Activated CD4-positive, alpha-beta memory T cell treated with anti-CD3 and anti-CD28 coated beads, Interleukin-2, amount 10 ng/mL, durations not matched to agents 7 days and 5 days (primary cell): ENCODE measurements at regions not wholly inside any gene's neighbourhood (a gene's known extent, or its start where the extent isn't known, plus 50 kb on each side); places are given as distances from the start of the nearest gene placed in this dataset.

Experiments
- CTCF ChIA-PET: fragments of 350-600 bp; sonication (Branson Sonifier 250); formaldehyde crosslinking; loops from one replicate; lab custom pipeline; 2021; ENCODE audit warnings: antibody characterized with exemption, inconsistent platforms; lab: Charles Lee
- POLR2A ChIA-PET: fragments of 350-600 bp; sonication (Branson Sonifier 250); formaldehyde crosslinking; loops from one replicate; lab custom pipeline; 2021; ENCODE audit warnings: antibody characterized with exemption; lab: Charles Lee
- DNase-seq: peaks from one replicate; pipeline ENCODE4 v3.0.0-alpha.2; 2020
- H3K27ac Mint-ChIP-seq: one replicate; pipeline ENCODE4 v1.8.0; 2021; ENCODE audit warnings: mild to moderate bottlenecking, mixed read lengths
- H3K27me3 Mint-ChIP-seq: one replicate; pipeline ENCODE4 v1.8.0; 2021; ENCODE audit warnings: mixed read lengths
- H3K36me3 Mint-ChIP-seq: one replicate; pipeline ENCODE4 v1.8.0; 2021; ENCODE audit warnings: low read depth, mixed read lengths
- H3K4me1 Mint-ChIP-seq: one replicate; pipeline ENCODE4 v1.8.0; 2021; ENCODE audit warnings: mixed read lengths
- H3K4me3 Mint-ChIP-seq: one replicate; pipeline ENCODE4 v1.8.0; 2021; ENCODE audit warnings: mild to moderate bottlenecking, mixed read lengths
- H3K9me3 Mint-ChIP-seq: one replicate; pipeline ENCODE4 v1.8.0; 2021; ENCODE audit warnings: mixed read lengths

- no peaks in the 10 kb centered on the region for H3K4me1 Mint-ChIP-seq
- ChIA-PET CTCF (no interaction called here), POLR2A (no interaction called here)
- no peaks in the 10 kb centered on the region for H3K36me3 Mint-ChIP-seq
- H3K27ac Mint-ChIP-seq: no peak overlapping the region
- H3K9me3 Mint-ChIP-seq: no peaks in the 10 kb centered on the region
- H3K4me3 Mint-ChIP-seq: no peak overlapping the region
- H3K27me3 Mint-ChIP-seq: no peaks in the 10 kb centered on the region
- no peak for DNase-seq
Observed at GRCh38 chr2:71852141-71852711, 295.4 kb downstream of the CYP26B1 start.

- ChIA-PET CTCF (no interaction called here), POLR2A (no interaction called here)
- no peaks in the 10 kb centered on the region for H3K4me1 Mint-ChIP-seq
- H3K27ac Mint-ChIP-seq: no peak overlapping the region
- no peaks in the 10 kb centered on the region for H3K27me3 Mint-ChIP-seq
- no peak for DNase-seq
- no peak overlapping the region for H3K4me3 Mint-ChIP-seq
- H3K9me3 Mint-ChIP-seq: no peaks in the 10 kb centered on the region
- no peaks in the 10 kb centered on the region for H3K36me3 Mint-ChIP-seq
Observed at GRCh38 chr2:71851094-71851750, 296.4 kb downstream of the CYP26B1 start.

- CTCF ChIA-PET: no interaction called here
Observed at GRCh38 chr2:71850306-71850801, 297.3 kb downstream of the CYP26B1 start.

GRCh38 chr2:71849607-71850305 is 297.9 kb downstream of the CYP26B1 start:
- no peaks in the 10 kb centered on the region for H3K9me3 Mint-ChIP-seq
- no peak overlapping the region for H3K4me3 Mint-ChIP-seq
- H3K27ac Mint-ChIP-seq: no peak overlapping the region
- ChIA-PET POLR2A (no interaction called here), CTCF (no interaction called here)
- H3K4me1 Mint-ChIP-seq: no peaks in the 10 kb centered on the region
- DNase-seq: no peak
- H3K27me3 Mint-ChIP-seq: no peaks in the 10 kb centered on the region
- no peaks in the 10 kb centered on the region for H3K36me3 Mint-ChIP-seq

More at GRCh38 chr2:71850306-71850801, 297.3 kb downstream of the CYP26B1 start:
- DNase-seq: no peak
- POLR2A ChIA-PET: no interaction called here
- Mint-ChIP-seq H3K4me3 (no peak overlapping the region), H3K27me3 (no peaks in the 10 kb centered on the region), H3K27ac (no peak overlapping the region), H3K4me1 (no peaks in the 10 kb centered on the region), H3K9me3 (no peaks in the 10 kb centered on the region), H3K36me3 (no peaks in the 10 kb centered on the region)

- Mint-ChIP-seq H3K4me1 (no peaks in the 10 kb centered on the region), H3K36me3 (no peaks in the 10 kb centered on the region), H3K27ac (no peak overlapping the region), H3K4me3 (no peak overlapping the region), H3K9me3 (no peaks in the 10 kb centered on the region), H3K27me3 (no peaks in the 10 kb centered on the region)
- CTCF ChIA-PET: no interaction called here
- no peak for DNase-seq
- POLR2A ChIA-PET: no interaction called here
Observed at GRCh38 chr2:71849111-71849510, 298.6 kb downstream of the CYP26B1 start.

- ChIA-PET POLR2A (no interaction called here), CTCF (no interaction called here)
- Mint-ChIP-seq H3K9me3 (no peaks in the 10 kb centered on the region), H3K27ac (no peak overlapping the region), H3K36me3 (no peaks in the 10 kb centered on the region), H3K27me3 (no peaks in the 10 kb centered on the region), H3K4me1 (no peaks in the 10 kb centered on the region), H3K4me3 (no peak overlapping the region)
- DNase-seq: no peak
Observed at GRCh38 chr2:71846669-71847291, 300.9 kb downstream of the CYP26B1 start.

- H3K27ac Mint-ChIP-seq: no peak overlapping the region
- POLR2A ChIA-PET: no interaction called here
- H3K9me3 Mint-ChIP-seq: no peaks in the 10 kb centered on the region
- no peak for DNase-seq
- H3K4me1 Mint-ChIP-seq: no peaks in the 10 kb centered on the region
- H3K4me3 Mint-ChIP-seq: no peak overlapping the region
- no peaks in the 10 kb centered on the region for H3K36me3 Mint-ChIP-seq
- H3K27me3 Mint-ChIP-seq: no peaks in the 10 kb centered on the region
- CTCF ChIA-PET: no interaction called here
Observed at GRCh38 chr2:71846072-71846471, 301.6 kb downstream of the CYP26B1 start.

- CTCF ChIA-PET: no interaction called here
- Mint-ChIP-seq H3K36me3 (no peaks in the 10 kb centered on the region), H3K9me3 (no peaks in the 10 kb centered on the region), H3K4me3 (no peak overlapping the region), H3K27me3 (no peaks in the 10 kb centered on the region), H3K27ac (no peak overlapping the region), H3K4me1 (no peaks in the 10 kb centered on the region)
- POLR2A ChIA-PET: no interaction called here
- DNase-seq: no peak
Observed at GRCh38 chr2:71844967-71845366, 302.7 kb downstream of the CYP26B1 start.

GRCh38 chr2:71843391-71843850 is 304.2 kb downstream of the CYP26B1 start:
- POLR2A ChIA-PET: no interaction called here
- no peaks in the 10 kb centered on the region for H3K9me3 Mint-ChIP-seq
- no peak for DNase-seq
- no peaks in the 10 kb centered on the region for H3K27me3 Mint-ChIP-seq
- CTCF ChIA-PET: no interaction called here
- no peaks in the 10 kb centered on the region for H3K4me1 Mint-ChIP-seq
- no peak overlapping the region for H3K4me3 Mint-ChIP-seq
- H3K27ac Mint-ChIP-seq: no peak overlapping the region
- H3K36me3 Mint-ChIP-seq: no peaks in the 10 kb centered on the region

GRCh38 chr2:71842744-71843143 is 304.9 kb downstream of the CYP26B1 start:
- Mint-ChIP-seq H3K9me3 (no peaks in the 10 kb centered on the region), H3K4me3 (no peak overlapping the region), H3K27me3 (no peaks in the 10 kb centered on the region), H3K27ac (no peak overlapping the region), H3K36me3 (no peaks in the 10 kb centered on the region), H3K4me1 (no peaks in the 10 kb centered on the region)
- no peak for DNase-seq
- ChIA-PET CTCF (no interaction called here), POLR2A (no interaction called here)

- no peak overlapping the region for H3K27ac Mint-ChIP-seq
- ChIA-PET POLR2A (no interaction called here), CTCF (no interaction called here)
- DNase-seq: no peak
- H3K4me1 Mint-ChIP-seq: no peaks in the 10 kb centered on the region
- H3K36me3 Mint-ChIP-seq: no peaks in the 10 kb centered on the region
- H3K4me3 Mint-ChIP-seq: no peak overlapping the region
- no peaks in the 10 kb centered on the region for H3K9me3 Mint-ChIP-seq
- no peaks in the 10 kb centered on the region for H3K27me3 Mint-ChIP-seq
Observed at GRCh38 chr2:71839826-71840225, 307.8 kb downstream of the CYP26B1 start.

GRCh38 chr2:71834796-71835195 is 312.9 kb downstream of the CYP26B1 start:
- ChIA-PET CTCF (no interaction called here), POLR2A (no interaction called here)
- Mint-ChIP-seq H3K36me3 (no peaks in the 10 kb centered on the region), H3K4me3 (no peak overlapping the region), H3K27me3 (no peaks in the 10 kb centered on the region), H3K9me3 (no peaks in the 10 kb centered on the region), H3K27ac (no peak overlapping the region), H3K4me1 (no peaks in the 10 kb centered on the region)
- DNase-seq: no peak

- H3K27me3 Mint-ChIP-seq: no peaks in the 10 kb centered on the region
- no peaks in the 10 kb centered on the region for H3K36me3 Mint-ChIP-seq
- POLR2A ChIA-PET: no interaction called here
- no peak overlapping the region for H3K27ac Mint-ChIP-seq
- CTCF ChIA-PET: no interaction called here
- H3K9me3 Mint-ChIP-seq: no peaks in the 10 kb centered on the region
- DNase-seq: no peak
- H3K4me3 Mint-ChIP-seq: no peak overlapping the region
- no peaks in the 10 kb centered on the region for H3K4me1 Mint-ChIP-seq
Observed at GRCh38 chr2:71833855-71834560, 313.7 kb downstream of the CYP26B1 start.
